HG03175 (cell line): ENCODE measurements at regions not wholly inside any gene's neighbourhood (a gene's known extent, or its start where the extent isn't known, plus 50 kb on each side); places are given as distances from the start of the nearest gene placed in this dataset.
A peak's percentile ranks its signal among the peaks of the same experiment; 100 is the strongest.
"Not testable (repeated sequence)": the region's sequence is repeated elsewhere in the genome, so short reads cannot be mapped to it uniquely, and the experiment has no call there.

ENCODE experiments used
- ATAC-seq: cut with Tn5 transposase; IDR thresholded peaks from one replicate; pipeline ENCODE4 v1.9.1; 2021; ENCODE audit warnings: mild to moderate bottlenecking, moderate library complexity; ENCODE audit not compliant: unreplicated experiment

DNA sequence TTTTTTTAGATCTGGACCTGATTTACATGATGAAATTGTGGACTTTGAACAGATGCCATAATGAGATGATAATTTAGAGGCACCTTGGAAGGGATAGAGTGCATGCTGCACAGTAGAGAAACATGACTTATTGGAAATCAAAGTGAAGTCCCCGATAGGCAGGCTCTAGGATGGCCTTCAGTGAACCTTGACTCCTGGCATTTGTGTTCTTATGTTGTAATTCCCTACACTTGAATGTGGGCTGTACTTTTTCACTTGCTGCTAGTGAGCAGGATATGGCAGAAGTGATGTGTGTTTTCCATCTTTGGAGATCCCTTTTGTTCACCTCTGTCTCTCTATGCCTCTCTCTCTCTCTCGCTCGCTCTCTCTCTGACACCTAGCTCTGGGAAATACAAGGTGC is 1614.6 kb downstream of the PCDH9 start:
- no peak for ATAC-seq

DNA sequence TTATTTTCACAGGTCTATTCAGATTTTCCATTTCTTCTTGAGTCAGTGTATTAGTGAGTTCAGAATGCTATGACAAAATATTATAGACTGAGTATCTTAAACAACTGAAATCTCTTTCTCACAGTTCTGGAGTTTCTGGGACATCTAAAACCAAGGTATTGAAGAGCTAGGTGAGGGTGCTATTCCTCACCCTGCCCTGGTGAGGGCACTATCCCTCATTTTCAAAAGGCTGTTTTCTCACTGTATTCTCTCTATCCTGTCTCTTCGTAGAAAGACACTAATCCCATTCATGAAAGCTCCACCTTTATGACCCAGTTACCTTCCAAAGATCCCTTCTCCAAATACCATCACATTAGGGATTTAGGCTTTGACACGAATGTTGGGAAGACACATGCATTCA is 1617.1 kb downstream of the PCDH9 start:
- ATAC-seq: peak; percentile 55

DNA sequence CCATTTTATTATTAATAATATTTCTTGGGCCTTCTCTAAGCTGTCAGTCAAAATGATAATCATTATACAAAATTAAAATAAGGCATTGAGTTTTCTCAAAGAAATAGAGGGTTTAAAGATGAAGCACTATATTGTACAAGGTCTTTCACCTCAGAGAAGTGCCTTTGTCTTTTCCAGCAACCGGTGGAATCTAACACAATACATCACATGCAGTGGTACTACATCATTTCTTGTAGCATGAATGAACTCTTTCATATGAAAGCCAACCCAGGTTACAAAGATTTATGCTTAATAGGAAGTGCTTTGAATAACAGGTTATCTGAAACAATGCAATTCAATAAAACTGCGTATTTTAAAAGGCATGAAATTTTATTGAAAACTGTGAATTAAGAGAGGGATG is 1620.8 kb downstream of the PCDH9 start:
- no peak for ATAC-seq

DNA sequence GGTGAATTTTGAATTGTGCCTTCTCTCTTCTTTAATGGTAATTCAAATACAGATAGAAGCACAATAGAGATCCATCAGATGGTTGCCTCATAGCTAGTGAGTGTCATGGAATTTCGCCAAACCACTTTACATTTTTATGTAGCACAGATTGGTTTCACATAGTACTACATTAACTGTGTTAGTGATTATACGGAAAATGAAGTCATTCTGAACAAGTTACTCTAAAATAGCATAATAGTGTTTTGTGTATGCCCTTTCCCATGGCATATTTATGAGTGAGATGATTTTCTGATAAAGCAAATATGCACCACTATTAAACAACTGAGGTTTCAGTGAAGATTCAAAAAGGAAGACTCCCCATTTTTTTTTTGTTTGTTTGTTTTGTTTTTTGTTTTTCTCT is 1623.5 kb downstream of the PCDH9 start:
- ATAC-seq: no peak

DNA sequence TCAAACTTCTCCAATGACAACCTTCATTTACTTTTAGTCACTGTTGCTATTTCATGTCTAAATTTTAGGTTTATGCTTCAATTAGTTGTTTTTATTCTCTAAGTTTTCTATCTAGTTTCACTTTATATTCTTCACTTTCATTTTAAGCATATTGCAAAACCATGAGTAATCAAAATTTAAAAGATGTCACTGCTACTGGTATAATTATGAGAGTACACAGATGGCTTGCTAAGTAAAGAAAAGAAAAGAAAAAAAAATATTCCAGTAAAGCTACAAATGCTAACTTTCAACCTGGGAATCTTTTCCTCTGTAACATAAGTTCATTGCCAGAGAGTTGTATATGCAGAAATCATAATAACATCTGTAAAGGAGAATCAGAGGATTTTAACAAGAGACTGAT is 1624.7 kb downstream of the PCDH9 start:
- no peak for ATAC-seq

DNA sequence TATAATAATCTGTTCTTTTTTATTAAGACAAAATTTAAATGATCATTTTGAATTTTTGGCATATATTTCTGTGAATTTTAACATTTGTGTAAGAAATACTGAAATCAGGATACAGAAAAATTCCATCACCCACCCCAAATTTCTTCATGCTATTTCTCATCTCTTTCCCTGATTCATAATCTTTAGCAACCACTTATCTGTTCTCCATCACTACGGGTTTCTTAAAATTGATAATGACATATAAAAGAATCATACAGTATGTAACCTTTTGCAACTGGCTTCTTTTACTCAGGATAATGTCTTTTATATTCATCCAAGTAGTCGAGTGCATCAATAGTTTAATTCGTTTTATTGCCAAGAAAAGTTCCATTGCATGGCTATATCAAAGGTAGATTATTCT is 1627.0 kb downstream of the PCDH9 start:
- ATAC-seq: no peak

DNA sequence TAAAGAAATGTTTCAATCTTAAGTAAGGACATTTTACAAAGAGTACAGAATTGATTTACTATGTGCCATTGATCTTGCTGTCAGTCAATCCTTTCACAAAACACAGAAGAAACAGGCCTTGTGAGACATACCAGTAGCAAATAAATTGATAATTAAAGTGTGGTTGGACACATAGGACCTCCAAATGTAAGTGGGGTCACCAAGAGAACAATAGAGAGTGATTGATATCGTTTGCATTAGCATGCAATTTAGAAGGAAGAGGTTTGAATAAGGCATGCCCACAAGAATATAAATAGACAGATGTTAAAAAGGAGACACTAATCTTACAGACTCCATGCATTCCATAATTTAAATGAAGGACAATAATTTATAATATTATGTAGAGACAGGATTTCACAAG is 1628.3 kb downstream of the PCDH9 start:
- ATAC-seq: no peak

DNA sequence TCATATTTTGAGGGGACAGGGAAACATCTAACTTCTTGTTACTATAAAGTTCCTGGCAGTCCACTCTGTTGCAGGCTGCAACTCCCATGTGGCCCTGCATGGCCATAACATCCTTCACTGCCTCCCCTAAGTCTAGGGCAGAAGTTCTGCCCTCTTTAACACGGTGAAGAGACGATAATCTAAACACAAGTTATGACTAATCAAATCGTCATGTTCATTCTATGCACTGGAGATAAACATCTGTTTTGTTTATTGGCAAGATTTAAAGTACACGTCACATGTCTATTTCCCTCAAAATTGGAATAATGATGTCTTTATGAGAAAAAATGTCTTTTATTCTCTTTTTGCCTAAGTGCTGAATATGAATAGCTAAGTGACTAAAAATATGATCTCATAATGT is 1629.4 kb downstream of the PCDH9 start:
- ATAC-seq: no peak

DNA sequence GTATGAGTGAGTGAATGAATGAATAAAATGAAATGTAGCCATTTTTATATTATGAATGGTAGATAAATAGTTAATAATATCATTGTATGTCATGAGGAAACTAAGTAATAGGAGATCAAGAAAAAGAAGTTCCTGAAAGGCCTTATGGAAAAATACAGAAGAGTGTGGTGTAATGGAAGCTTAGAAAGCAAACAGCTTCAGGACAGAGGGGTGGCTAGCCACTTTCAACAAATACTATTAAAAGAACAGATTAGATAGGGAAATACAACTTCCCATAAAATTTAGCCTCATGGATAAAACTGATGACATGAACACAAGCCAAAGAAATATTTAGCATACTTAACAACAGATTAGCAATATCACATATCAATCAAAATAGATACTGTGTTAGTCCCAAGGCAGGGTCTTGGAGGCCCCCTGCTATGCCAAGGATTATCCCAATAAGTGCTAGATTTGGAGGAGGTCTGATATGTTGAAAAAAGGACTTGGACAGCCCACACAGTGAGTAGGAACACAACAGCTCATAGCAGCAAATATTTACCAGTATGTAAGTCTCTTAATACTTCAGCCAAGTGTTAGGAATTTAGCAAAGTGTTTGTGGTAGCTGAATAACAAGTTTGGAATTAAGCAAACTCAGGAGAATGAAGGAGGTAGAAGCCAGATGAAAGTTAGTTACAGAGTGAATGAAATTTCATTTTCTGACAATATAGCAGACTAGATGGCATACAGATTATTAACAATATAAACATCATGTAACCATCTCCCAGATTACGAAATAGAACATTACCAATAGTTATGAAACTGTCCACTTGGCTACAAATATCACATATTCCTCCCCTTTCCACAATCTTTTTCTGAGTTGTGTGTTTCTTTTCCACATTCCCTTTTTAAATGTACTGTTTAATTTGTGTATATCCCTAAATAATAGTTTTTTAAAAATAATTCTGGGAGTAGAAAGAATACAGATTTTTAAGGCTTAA is 1632.0 kb downstream of the PCDH9 start:
- no peak for ATAC-seq

DNA sequence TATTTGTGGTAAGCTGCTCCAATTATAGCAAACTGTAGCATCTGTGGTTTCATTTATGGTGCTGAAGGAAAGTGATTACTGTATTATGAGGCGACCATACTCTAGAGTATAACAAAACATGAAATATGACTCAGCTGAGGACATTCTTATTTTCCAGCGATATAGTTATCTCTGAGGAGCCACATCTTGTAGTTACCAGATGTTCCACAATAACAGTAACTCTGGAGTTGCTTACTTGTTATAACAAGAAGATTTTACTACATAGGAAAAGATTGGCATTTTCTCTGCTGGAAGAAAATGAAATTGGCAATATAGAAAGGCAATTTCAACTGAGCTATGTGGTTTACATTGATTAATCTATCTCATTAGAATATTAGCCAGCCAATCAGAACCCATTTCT is 1634.2 kb downstream of the PCDH9 start:
- ATAC-seq: no peak

DNA sequence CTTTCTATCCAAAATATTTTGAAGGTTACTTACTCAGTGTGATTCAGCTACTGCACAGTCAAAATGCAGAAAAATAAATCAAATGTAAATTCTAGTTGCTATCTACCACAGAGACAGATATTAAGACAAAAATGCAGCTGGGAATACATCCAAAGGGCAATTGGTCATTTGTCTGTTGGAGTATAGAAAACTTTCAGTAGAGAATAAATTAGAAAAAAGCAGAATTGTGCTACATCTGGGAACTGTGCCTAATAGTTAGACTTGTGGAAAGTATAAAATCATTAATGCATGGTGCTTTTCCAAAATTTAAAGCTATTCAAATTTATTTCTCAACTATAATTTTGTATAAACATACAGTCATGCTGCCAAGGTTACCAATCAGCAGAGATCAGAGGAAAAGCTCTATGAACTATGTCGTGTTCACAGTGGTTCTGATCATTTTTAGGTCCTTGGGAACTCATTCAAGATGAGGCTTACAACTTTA is 1635.8 kb downstream of the PCDH9 start:
- ATAC-seq: no peak

DNA sequence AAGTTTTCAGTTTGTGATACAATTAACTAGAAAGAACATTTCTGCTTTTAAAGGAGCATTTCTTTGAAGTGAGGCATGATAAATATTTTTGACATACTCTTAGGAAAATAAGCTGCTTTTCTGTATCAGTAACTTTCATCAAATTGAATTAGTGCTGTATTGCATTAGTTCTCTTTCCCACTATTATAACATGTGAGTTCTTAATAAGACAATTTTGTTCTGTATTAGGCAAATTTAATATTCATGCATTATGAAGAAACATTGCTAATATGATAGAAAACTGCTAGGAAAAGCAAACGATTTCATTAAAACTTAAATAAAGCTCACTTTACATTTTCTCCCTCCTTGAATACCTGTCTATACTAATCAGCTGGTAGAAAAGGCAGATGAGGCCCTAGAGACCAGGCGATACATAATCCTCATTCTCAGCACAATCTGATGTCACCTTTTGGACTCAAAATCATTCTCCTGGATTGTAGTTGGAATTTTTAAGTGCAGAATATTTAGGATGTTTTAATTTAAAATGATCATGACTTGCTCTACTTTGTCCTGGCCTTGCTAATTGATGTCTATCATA is 1636.8 kb downstream of the PCDH9 start:
- ATAC-seq: no peak

DNA sequence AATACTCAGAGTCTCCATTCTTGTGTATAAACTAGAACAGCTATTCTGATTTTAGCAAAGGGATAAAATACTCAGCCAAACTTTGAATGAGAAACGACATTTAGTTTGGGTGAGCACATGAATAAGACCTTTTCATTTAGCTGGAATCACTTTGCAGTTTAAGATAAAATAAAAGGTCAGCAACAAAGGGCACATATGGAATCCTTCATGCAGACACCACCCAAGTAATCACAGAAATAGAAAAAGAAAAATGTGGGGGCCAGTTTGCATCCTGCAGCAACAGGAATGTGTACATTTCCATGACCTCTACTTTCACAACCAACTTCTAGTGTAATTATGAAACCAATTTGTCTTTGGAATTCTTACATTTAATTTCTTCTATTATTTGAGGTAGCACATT is 1637.4 kb downstream of the PCDH9 start:
- ATAC-seq: no peak

DNA sequence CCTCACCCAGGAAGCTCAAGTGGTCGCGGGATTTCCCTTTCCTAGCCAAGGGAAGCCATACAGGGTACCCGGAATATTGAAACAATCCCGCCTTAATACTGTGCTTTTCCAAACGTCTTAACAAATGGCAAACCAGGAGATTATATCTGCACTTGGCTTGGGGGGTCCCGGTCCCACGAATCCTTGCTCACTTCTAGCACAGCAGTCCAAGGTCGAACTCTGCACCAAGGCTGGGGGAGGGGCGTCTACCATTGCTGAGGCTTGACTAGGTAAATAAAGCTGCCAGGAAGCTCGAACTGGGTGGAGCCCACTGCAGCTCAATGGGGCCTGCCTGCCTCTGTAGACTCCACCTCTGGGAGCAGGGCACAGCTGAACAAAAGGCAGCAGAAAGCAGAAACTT is 1644.8 kb downstream of the PCDH9 start:
- ATAC-seq: no peak

DNA sequence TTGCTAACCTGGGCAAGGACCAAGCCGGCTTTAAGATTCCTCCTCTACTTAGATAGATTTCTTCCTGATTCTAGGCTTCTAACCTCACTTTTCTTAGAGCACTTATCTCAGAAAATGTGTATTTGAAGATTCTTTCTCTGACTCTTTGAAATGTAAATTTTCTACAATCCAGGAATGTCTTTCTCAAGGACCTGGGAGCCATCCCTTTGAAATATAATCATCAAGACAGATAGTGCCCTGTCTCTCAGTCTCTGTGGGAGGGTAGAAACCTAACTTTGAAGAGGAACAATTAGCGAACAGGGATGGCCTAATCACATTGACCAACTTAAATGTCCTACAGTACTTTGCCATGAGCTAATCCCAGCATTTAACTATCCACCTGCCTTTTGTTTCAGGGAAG is 1646.0 kb downstream of the PCDH9 start:
- no peak for ATAC-seq

DNA sequence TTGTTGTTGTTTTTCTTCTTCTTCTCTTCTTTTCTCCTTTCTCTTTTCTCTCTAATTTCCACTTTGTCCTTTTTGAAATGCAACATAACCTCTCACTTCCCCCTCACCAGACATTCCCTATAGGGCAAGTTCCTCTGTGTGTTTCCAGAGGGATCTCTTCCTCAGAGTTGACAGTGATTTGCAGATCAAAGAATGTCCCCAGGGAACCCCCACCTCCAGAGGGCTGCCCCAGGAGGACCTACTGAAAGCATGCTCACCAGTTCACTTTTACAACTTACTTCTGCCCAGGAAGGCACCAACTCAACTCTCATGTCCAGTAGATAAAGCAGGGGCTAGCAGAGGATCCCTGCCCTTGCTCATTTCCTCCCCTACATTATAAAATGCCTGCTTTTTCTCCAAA is 1648.0 kb downstream of the PCDH9 start:
- ATAC-seq: no peak

DNA sequence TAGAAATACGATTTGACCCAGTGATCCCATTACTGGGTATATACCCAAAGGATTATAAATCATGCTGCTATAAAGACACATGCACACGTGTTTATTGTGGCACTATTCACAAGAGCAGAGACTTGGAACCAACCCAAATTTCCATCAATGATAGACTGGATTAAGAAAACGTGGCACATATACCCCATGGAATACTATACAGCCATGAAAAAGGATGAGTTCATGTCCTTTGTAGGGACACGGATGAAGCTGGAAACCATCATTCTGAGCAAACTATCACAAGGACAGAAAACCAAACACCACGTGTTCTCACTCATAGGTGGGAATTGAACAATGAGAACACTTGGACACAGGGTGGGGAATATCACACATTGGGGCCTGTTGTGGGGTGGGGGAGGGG is 1665.6 kb downstream of the PCDH9 start:
- not testable (repeated sequence) for ATAC-seq

DNA sequence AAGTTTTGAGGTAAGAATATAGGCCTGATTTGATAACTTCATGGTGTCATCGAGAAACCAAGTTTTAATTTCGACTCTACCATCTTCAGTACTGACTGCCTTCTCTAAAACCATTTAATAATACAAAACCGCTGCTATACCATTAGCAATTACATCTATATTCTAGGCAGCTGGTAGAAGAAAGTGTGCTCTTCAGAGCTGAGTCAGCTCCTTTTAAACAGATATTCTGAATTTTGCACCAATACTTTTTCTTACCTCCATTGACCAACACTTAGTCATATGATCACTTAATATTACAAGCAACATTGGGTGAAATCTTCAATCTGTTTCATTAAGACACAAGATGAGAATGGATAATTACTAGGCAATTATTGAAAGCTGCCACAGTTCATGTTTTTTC is 1667.8 kb downstream of the PCDH9 start:
- ATAC-seq: no peak

DNA sequence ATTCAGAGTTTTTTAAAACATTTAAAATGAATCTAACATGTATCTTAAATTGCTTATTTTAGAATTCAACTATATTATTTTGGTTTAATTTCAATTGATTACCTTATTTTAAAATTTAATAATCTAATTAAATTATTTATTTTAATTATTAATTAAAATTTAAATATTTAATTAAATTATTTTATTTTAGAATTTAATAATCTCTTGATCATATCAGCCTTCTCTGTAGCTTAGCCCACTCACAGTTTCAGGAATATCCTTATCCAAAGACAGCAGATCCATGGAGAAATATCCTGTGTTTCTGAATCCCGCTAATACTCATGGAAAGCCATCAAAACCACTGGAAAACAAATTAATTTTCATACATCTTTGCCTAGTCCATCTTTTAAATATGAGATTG is 1669.2 kb downstream of the PCDH9 start:
- no peak for ATAC-seq

DNA sequence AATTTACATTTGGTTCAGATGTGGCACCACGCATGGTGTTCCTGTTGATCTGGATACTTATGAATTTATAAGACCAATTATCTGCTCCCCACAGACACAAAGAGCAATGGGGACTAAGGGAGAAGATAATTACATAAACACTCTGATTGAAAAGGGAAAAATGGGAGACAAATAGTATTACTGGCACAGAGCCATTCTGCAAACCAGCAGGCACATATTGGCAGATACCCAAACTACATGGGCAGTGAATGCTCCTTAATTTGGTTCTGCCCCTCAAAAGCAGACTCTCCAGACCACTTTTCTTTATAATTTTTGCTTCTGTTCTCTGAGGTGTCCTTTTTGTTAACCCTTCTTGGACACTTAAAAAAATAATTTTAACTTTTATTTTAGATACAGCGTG is 1674.2 kb downstream of the PCDH9 start:
- ATAC-seq: no peak

DNA sequence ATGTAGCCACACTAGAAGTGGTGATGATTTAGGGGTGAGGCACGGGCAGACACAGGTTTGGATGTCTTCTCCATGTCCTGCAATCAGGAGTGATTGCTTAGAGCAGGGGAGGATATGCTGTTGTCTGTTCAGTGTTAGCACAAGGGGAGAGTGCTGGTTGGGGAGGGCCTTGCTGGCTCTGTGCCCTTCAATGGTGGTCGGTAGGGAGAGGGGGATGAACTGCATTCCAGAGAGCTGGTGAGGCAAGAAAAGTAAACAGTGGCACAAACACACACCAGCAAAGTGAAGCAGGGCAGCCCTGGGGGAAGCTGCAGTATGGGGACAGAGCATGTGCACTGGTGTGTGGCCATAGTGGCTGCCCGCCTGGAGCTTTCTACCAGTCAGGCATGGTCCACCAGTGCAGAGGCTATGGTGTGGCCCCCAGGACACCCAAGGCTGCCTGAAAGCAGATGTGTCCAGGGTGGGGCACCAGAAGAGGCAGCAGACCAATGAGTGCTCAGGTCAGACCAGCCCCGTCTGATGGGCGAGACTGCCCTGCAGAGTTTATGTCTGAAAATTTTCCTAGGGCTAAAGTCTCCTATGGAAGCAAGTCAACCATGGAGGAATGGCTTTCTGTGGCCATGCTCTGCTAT is 1676.9 kb downstream of the PCDH9 start:
- no peak for ATAC-seq

DNA sequence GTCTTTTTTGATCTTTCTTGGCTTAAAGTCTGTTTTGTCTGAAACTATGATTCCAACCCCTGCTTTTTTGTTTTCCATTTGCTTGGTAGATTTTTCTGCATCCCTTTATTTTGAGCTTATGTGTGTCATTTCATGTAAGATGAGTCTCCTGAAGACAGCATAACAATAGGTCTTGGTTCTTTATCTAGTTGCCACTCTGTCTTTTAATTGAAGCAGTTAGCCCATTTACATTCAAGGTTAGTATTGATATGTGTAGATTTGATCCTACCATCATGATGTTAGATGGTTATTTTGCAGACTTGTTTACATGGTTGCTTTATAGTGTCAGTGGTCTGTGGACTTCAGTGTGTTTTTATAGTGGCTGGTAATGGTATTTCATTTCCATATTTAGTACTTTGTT is 1678.9 kb downstream of the PCDH9 start:
- no peak for ATAC-seq
